NCI-H460 (cell line): ENCODE measurements at regions not wholly inside any gene's neighbourhood (a gene's known extent, or its start where the extent isn't known, plus 50 kb on each side); places are given as distances from the start of the nearest gene placed in this dataset.

ENCODE experiments used
- DNase-seq: peaks from one replicate; pipeline ENCODE4 v3.0.0-alpha.2; 2016; ENCODE audit warnings: low read depth; ENCODE audit errors: extremely low read depth

- no peak for DNase-seq
Observed at GRCh38 chr1:184141361-184141880, 89.9 kb downstream of the TSEN15 start.

GRCh38 chr1:184143449-184143848 is 91.9 kb downstream of the TSEN15 start:
- no peak for DNase-seq

GRCh38 chr1:184145083-184145482 is 93.6 kb downstream of the TSEN15 start:
- DNase-seq, result no peak

GRCh38 chr1:184146202-184146601 is 94.7 kb downstream of the TSEN15 start:
- DNase-seq, result no peak

GRCh38 chr1:184150776-184151531 is 99.4 kb downstream of the TSEN15 start:
- DNase-seq, result no peak

- no peak for DNase-seq
Observed at GRCh38 chr1:184152434-184152898, 100.9 kb downstream of the TSEN15 start.

GRCh38 chr1:184152974-184153373 is 101.4 kb downstream of the TSEN15 start:
- DNase-seq, result no peak

- no peak for DNase-seq
Observed at GRCh38 chr1:184153731-184154130, 102.2 kb downstream of the TSEN15 start.

GRCh38 chr1:184156521-184157393 is 105.2 kb downstream of the TSEN15 start:
- DNase-seq, result no peak

GRCh38 chr1:184157394-184157742 is 105.8 kb downstream of the TSEN15 start:
- DNase-seq, result no peak

- no peak for DNase-seq
Observed at GRCh38 chr1:184158896-184159681, 107.6 kb downstream of the TSEN15 start.

- peak; percentile 39 for DNase-seq
Observed at GRCh38 chr1:184160236-184160635, 108.7 kb downstream of the TSEN15 start.

GRCh38 chr1:184161071-184161698 is 109.7 kb downstream of the TSEN15 start:
- no peak for DNase-seq

GRCh38 chr1:184162281-184162680 is 110.8 kb downstream of the TSEN15 start:
- DNase-seq, result no peak

GRCh38 chr1:184163674-184164465 is 112.3 kb downstream of the TSEN15 start:
- no peak for DNase-seq

- no peak for DNase-seq
Observed at GRCh38 chr1:184164536-184164935, 113.0 kb downstream of the TSEN15 start.

- DNase-seq, result no peak
Observed at GRCh38 chr1:184166485-184166884, 115.0 kb downstream of the TSEN15 start.

- no peak for DNase-seq
Observed at GRCh38 chr1:184167352-184167751, 115.8 kb downstream of the TSEN15 start.

- DNase-seq, result no peak
Observed at GRCh38 chr1:184170719-184171118, 119.2 kb downstream of the TSEN15 start.

GRCh38 chr1:184176058-184176457 is 124.5 kb downstream of the TSEN15 start:
- DNase-seq, result no peak
